Heart right ventricle (tissue), 16 donors: ENCODE measurements at regions not wholly inside any gene's neighbourhood (a gene's known extent, or its start where the extent isn't known, plus 50 kb on each side); places are given as distances from the start of the nearest gene placed in this dataset.

ENCODE experiments used
- ATAC-seq, 8 donors: fragments of 200-7000 bp; cut with Tn5 transposase; one replicate each; pipeline ENCODE4 v1.9.1; 2020; ENCODE audit warnings: mild to moderate bottlenecking in 8 of 8, moderate library complexity in 8 of 8, moderate number of reproducible peaks in 1 of 8
- DNase-seq, 2 donors: peaks; one replicate each; pipeline ENCODE4 v3.0.0-alpha.2; 2020
- H3K27ac ChIP-seq, 10 donors: fragments of 200-600 bp; sonication (generic) in 2 of 10; one replicate each; pipeline versions ENCODE4 v1.5.0 to v1.8.0; 2020 to 2022; ENCODE audit warnings: mild to moderate bottlenecking in 3 of 10
- H3K27me3 ChIP-seq, 7 donors: fragments of 200-600 bp; one replicate each; pipeline ENCODE4 v1.8.0; 2021 to 2022; ENCODE audit warnings: mild to moderate bottlenecking in 2 of 7
- H3K36me3 ChIP-seq, 9 donors: fragments of 200-600 bp; sonication (generic) in 1 of 9; one replicate each; pipeline versions ENCODE4 v1.5.0 to v1.8.0; 2020 to 2022; ENCODE audit warnings: mild to moderate bottlenecking in 2 of 9
- H3K4me1 ChIP-seq, 9 donors: fragments of 200-600 bp; sonication (generic) in 1 of 9; one replicate each; pipeline versions ENCODE4 v1.5.0 to v1.8.0; 2020 to 2022; ENCODE audit warnings: mild to moderate bottlenecking in 4 of 9
- H3K4me3 ChIP-seq, 10 donors: fragments of 200-600 bp; sonication (generic) in 2 of 10; one replicate each; pipeline versions ENCODE4 v1.5.0 to v1.8.0; 2020 to 2022; ENCODE audit warnings: mild to moderate bottlenecking in 7 of 10, moderate library complexity in 2 of 10
- H3K9me3 ChIP-seq, 11 donors: fragments of 200-600 bp in 10 of 11; sonication (generic) in 2 of 11; one replicate each; pipeline versions ENCODE4 v1.5.0 to v1.8.0; 2013 to 2022; ENCODE audit warnings: mild to moderate bottlenecking in 2 of 11, control low read depth in 1 of 11, moderate library complexity in 1 of 11
- CTCF ChIP-seq, 9 donors: fragments of 200-600 bp; sonication (generic) in 2 of 9; IDR thresholded peaks; one replicate each; pipeline versions ENCODE4 v1.5.0 to v1.8.0; 2021 to 2022; ENCODE audit warnings: antibody characterized with exemption in 9 of 9, mild to moderate bottlenecking in 5 of 9, moderate library complexity in 1 of 9
- WGBS, 2 donors: extraction: QIAGEN DNeasy Blood & Tissue Kit; methylation state at CpG; one replicate each; pipeline ENCODE4 v1.1.7; 2013; ENCODE audit warnings: inconsistent platforms in 1 of 2; 5-methylcytosine and 5-hydroxymethylcytosine counted together
- intact Hi-C, 10 donors: fragments of 100-400 bp; cut with DNase I; formaldehyde crosslinking; loops; one replicate each; pipeline versions ENCODE4 v1.11.1 to v1.14.2; 2022
- donor health status: Arrhythmogenic right ventricular cardiomyopathy.
- donor health status: ischemic (EF 13 %, LVEDD 7.1; RV severe dilation, severe dysfunction).
- donor health status: healthy with polysubstance abuse.
- donor health status: DM: no; HTN: yes; CAD: no.
- donor health status: DM: no; HTN: no; CAD: no.
- donor health status: ischemic (EF 25% LVEDD 6.9; RV normal size, moderate dysfunction).
- donor health status: ischemic (EF 25% LVEDD 5.7; RV mildly dilated, moderate dysfunction).
- donor health status: healthy.
- donor health status: DM: yes; HTN: yes; CAD: no.
- donor health status: Ischemic cardiomyopathy.
- donor health status: ischemic (EF 35%, LVEDD 5.7; RV mildly dilated, moderate dysfunction).
- donor health status: nonischemic (EF 11% LVEDD 7.7; RV severe dilation, severe dysfunction).
- donor health status: DM: yes; HTN: yes; CAD: no.
- donor health status: PGD.
- donor health status: ischemic (EF 29% LVEDD 5.4; RV normal size, mild dysfunction).
- donor health status: nonischemic (EF 23%, LVEDD 6.1; RV moderate dilation, normal function).

DNA sequence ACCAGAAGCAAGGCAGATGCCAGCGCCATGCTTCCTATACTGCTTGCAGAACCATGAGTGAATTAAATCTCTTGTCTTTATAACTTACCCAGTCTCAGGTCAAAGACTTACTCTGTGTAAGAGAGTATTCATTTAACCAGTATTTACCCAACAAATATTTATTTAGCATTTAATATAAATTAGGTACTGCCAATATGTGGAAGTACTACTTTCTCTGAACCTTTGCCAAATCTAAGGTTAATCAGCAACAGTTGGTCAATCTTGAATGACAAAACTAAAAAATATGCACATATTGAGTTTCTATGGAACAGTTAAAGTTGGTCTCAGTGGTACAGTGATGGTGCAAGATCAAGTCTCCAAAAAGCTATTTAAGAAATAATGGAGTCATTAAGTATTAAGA is 155.9 kb upstream of the CCNG1 start:
- no peaks in the 10 kb centered on the region for H3K9me3 ChIP-seq
- no peak for TF ChIP-seq CTCF (IDR thresholded peaks at IDR 0.05)
- peaks cover 0 to 4% (median 0%) of the 10 kb centered on the region in 7 donors for H3K27me3 ChIP-seq
- no peak overlapping the region for H3K27ac ChIP-seq
- no peaks in the 10 kb centered on the region for H3K4me1 ChIP-seq
- intact Hi-C loops, result no loop called here
- no peak overlapping the region for H3K4me3 ChIP-seq
- H3K36me3 ChIP-seq, result no peaks in the 10 kb centered on the region
- 94 to 96% methylated on average over 1 of the region's 1 CpG for WGBS, 2 donors
- ATAC-seq (no peak), DNase-seq (no peak)

DNA sequence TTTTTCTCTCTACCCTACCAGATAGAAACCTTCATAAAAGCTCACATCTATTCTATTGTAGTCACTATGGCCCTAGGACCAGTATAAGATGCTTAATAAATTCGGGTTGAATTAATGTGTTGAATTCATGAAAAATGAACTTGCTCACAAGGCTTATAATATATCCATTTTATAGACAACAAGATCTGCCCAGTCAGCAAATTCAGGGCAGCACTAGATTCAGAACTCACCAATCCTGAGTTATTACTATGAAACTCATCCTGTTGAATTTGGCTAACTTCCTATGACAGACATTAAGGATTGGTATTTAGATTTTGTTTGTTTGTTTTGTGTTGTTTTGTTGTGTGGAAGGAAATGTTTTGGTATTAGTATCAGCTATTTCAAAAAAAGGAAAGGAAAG is 143.6 kb upstream of the CCNG1 start:
- intact Hi-C loops, result no loop called here
- no peak overlapping the region for H3K27ac ChIP-seq
- no peak for TF ChIP-seq CTCF (IDR thresholded peaks at IDR 0.05)
- H3K4me3 ChIP-seq, result no peak overlapping the region
- H3K36me3 ChIP-seq, result no peaks in the 10 kb centered on the region
- H3K4me1 ChIP-seq, result no peaks in the 10 kb centered on the region
- H3K9me3 ChIP-seq, result no peaks in the 10 kb centered on the region
- peaks cover 0 to 6% (median 0%) of the 10 kb centered on the region in 7 donors for H3K27me3 ChIP-seq
- DNase-seq, result no peak
- no peak for ATAC-seq
- WGBS, 2 donors, result 65 to 66% methylated on average over 1 of the region's 1 CpG

DNA sequence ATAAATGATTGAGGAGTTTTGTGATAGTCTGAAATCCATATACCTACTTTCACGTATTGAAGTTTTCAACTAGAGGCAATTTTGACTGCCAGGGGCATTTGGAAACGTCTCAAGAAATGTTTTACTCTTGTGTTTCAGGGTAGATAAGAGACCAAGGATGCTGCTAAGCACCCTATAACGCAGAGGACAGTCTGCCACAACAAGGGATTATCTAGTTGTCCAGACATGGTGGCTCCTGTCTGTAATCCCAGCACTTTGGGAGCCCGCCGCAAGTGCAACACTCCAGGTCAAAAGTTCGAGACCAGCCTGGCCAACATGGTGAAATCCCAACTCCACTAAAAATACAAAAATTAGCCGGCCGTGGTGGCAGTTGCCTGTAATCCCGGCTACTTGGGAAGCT is 133.7 kb upstream of the CCNG1 start:
- Histone ChIP-seq H3K9me3 (no peaks in the 10 kb centered on the region), H3K27me3 (peaks cover 0 to 3% (median 0%) of the 10 kb centered on the region in 7 donors), H3K4me1 (no peaks in the 10 kb centered on the region), H3K4me3 (no peak overlapping the region), H3K27ac (no peak overlapping the region), H3K36me3 (no peaks in the 10 kb centered on the region)
- ATAC-seq (no peak), DNase-seq (no peak)
- no peak for TF ChIP-seq CTCF (IDR thresholded peaks at IDR 0.05)
- WGBS, 2 donors, result 63 to 64% methylated on average over 9 of the region's 9 CpGs
- intact Hi-C loops, result no loop called here

DNA sequence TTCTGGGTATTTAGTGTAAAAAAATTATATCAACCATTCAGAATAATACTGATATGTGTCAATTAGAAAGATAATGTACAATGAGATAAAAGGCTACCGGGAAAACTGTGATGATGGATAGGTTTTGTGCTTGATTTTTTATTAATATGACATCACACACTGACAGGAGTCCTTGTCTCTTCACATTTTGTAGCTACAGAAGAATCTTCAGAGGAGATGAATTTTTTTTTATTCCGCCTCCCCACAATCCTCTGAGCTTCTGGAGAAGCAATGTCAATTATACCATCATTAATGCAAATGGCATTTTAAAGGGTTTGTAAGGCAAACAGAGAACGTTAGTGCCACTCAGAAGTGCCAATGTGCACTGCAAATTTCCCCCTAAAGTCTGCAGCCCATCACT is 131.7 kb upstream of the CCNG1 start:
- H3K27me3 ChIP-seq, result peaks cover 0 to 3% (median 0%) of the 10 kb centered on the region in 7 donors
- no peak overlapping the region for H3K27ac ChIP-seq
- WGBS, 2 donors, result 46 to 57% methylated on average over 3 of the region's 3 CpGs
- H3K9me3 ChIP-seq, result peaks cover 0 to 10% (median 0%) of the 10 kb centered on the region in 11 donors
- DNase-seq (no peak), ATAC-seq (no peak)
- peaks cover 0 to 5% (median 0%) of the 10 kb centered on the region in 9 donors for H3K4me1 ChIP-seq
- intact Hi-C loops, result no loop called here
- no peaks in the 10 kb centered on the region for H3K36me3 ChIP-seq
- TF ChIP-seq CTCF (IDR thresholded peaks at IDR 0.05), result no peak
- no peak overlapping the region for H3K4me3 ChIP-seq
